ENCODE measurements at regions not wholly inside any gene's neighbourhood (a gene's known extent, or its start where the extent isn't known, plus 50 kb on each side); places are given as distances from the start of the nearest gene placed in this dataset.

- DNase-seq = no peak
These were observed 83.5 kb downstream of the VCY1B start for GRCh38 chrY:14139521-14139920.

- DNase-seq = no peak
These were observed 89.6 kb downstream of the VCY1B start for GRCh38 chrY:14145614-14146013.

- DNase-seq = no peak
These were observed 126.7 kb downstream of the VCY1B start for GRCh38 chrY:14182776-14183175.

GRCh38 chrY:14222014-14222413 lies 166.0 kb downstream of the VCY1B start:
- no peak for DNase-seq

GRCh38 chrY:14231703-14232102 lies 175.7 kb downstream of the VCY1B start:
- no peak for DNase-seq

- DNase-seq = no peak
These were observed 179.0 kb downstream of the VCY1B start for GRCh38 chrY:14235070-14235469.

- no peak for DNase-seq
These were observed 182.2 kb downstream of the VCY1B start for GRCh38 chrY:14238277-14238676.

GRCh38 chrY:14246948-14247347 lies 190.9 kb downstream of the VCY1B start:
- DNase-seq = no peak

- no peak for DNase-seq
These were observed 193.0 kb downstream of the VCY1B start for GRCh38 chrY:14248878-14249576.

- no peak for DNase-seq
These were observed 200.2 kb downstream of the VCY1B start for GRCh38 chrY:14255965-14256816.

GRCh38 chrY:14256817-14257168 lies 200.8 kb downstream of the VCY1B start:
- no peak for DNase-seq

GRCh38 chrY:14277029-14277428 lies 221.0 kb downstream of the VCY1B start:
- no peak for DNase-seq

- DNase-seq = no peak
These were observed 233.5 kb upstream of the NLGN4Y start for GRCh38 chrY:14290656-14291375.

- no peak for DNase-seq
These were observed 231.9 kb upstream of the NLGN4Y start for GRCh38 chrY:14292382-14292781.

- no peak for DNase-seq
These were observed 223.6 kb upstream of the NLGN4Y start for GRCh38 chrY:14300775-14301174.

- DNase-seq = no peak
These were observed 222.8 kb upstream of the NLGN4Y start for GRCh38 chrY:14301552-14301951.

- DNase-seq = no peak
These were observed 195.5 kb upstream of the NLGN4Y start for GRCh38 chrY:14328677-14329345.

GRCh38 chrY:14330362-14330761 lies 194.0 kb upstream of the NLGN4Y start:
- no peak for DNase-seq

GRCh38 chrY:14339524-14339923 lies 184.8 kb upstream of the NLGN4Y start:
- DNase-seq = no peak

GRCh38 chrY:14340459-14341143 lies 183.7 kb upstream of the NLGN4Y start:
- peak in 3 of 4 experiments; percentile 1 to 5 (median 1) for DNase-seq

- peak in 2 of 4 experiments; percentile 0 to 1 for DNase-seq
These were observed 179.5 kb upstream of the NLGN4Y start for GRCh38 chrY:14344648-14345333.

GRCh38 chrY:14351590-14351989 lies 172.7 kb upstream of the NLGN4Y start:
- DNase-seq = no peak
